ENCODE measurements at regions not wholly inside any gene's neighbourhood (a gene's known extent, or its start where the extent isn't known, plus 50 kb on each side); places are given as distances from the start of the nearest gene placed in this dataset.

GRCh38 chr11:111067994-111068393 lies 177.5 kb upstream of the POU2AF2 start:
- no peak for TF ChIP-seq EP300 (IDR thresholded peaks at IDR 0.05; ENCODE audit: borderline replicate concordance)
- TF ChIP-seq, protein P1, sequence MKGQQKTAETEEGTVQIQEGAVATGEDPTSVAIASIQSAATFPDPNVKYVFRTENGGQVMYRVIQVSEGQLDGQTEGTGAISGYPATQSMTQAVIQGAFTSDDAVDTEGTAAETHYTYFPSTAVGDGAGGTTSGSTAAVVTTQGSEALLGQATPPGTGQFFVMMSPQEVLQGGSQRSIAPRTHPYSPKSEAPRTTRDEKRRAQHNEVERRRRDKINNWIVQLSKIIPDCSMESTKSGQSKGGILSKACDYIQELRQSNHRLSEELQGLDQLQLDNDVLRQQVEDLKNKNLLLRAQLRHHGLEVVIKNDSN (IDR thresholded peaks at IDR 0.05), result no peak
- no peak for TF ChIP-seq RAD21 (IDR thresholded peaks at IDR 0.05; ENCODE audit: low read depth)
- TF ChIP-seq, protein P2, sequence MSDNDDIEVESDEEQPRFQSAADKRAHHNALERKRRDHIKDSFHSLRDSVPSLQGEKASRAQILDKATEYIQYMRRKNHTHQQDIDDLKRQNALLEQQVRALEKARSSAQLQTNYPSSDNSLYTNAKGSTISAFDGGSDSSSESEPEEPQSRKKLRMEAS (IDR thresholded peaks at IDR 0.05), result no peak
- no peak for TF ChIP-seq FOXM1 (IDR thresholded peaks at IDR 0.05; ENCODE audit: borderline replicate concordance, low read depth)
- no peak for TF ChIP-seq TAF1 (IDR thresholded peaks at IDR 0.05; ENCODE audit: low read depth)
- TF ChIP-seq EGR1 (IDR thresholded peaks at IDR 0.05), result no peak
- TF ChIP-seq CEBPB (IDR thresholded peaks at IDR 0.05), result no peak
- TF ChIP-seq REST (IDR thresholded peaks at IDR 0.05; ENCODE audit: low read depth), result no peak

Data from Ishikawa (cell line).